Ascending aorta (tissue), 2 donors: ENCODE measurements at regions not wholly inside any gene's neighbourhood (a gene's known extent, or its start where the extent isn't known, plus 50 kb on each side); places are given as distances from the start of the nearest gene placed in this dataset.
A peak's percentile ranks its signal among the peaks of the same experiment; 100 is the strongest.

Experiments
- DNase-seq, 2 donors: peaks; one replicate each; pipeline ENCODE4 v3.0.0-alpha.2; 2019; ENCODE audit warnings: low spot score in 2 of 2
- H3K27ac ChIP-seq, 2 donors: fragments of 200-600 bp; sonication (generic); one replicate each; pipeline ENCODE4 v1.5.1; 2016 to 2017; ENCODE audit warnings: mild to moderate bottlenecking in 1 of 2
- H3K27me3 ChIP-seq: fragments of 200-600 bp; sonication (generic); one replicate; pipeline ENCODE4 v1.5.1; 2017
- H3K36me3 ChIP-seq, 2 donors: fragments of 200-600 bp; sonication (generic); one replicate each; pipeline ENCODE4 v1.5.1; 2016
- H3K4me1 ChIP-seq, 2 donors: fragments of 200-600 bp; sonication (generic); one replicate each; pipeline ENCODE4 v1.5.1; 2016 to 2017; ENCODE audit warnings: mild to moderate bottlenecking in 1 of 2
- H3K4me3 ChIP-seq, 2 donors: fragments of 200-600 bp; sonication (generic); one replicate each; pipeline ENCODE4 v1.5.1; 2016 to 2017; ENCODE audit warnings: mild to moderate bottlenecking in 1 of 2
- H3K9me3 ChIP-seq, 2 donors: fragments of 200-600 bp; sonication (generic); one replicate each; pipeline ENCODE4 v1.5.1; 2016
- CTCF ChIP-seq, 3 experiments: fragments of 200-600 bp in 2 of 3; fragments of 450-650 bp in 1 of 3; sonication (generic) in 2 of 3; IDR thresholded peaks; one replicate each; pipeline ENCODE4 v1.5.1; 2016 to 2019; ENCODE audit warnings: antibody characterized with exemption in 3 of 3, mild to moderate bottlenecking in 1 of 3, moderate library complexity in 1 of 3
- intact Hi-C: fragments of 100-400 bp; cut with DNase I; formaldehyde crosslinking; loops from one replicate; pipeline ENCODE4 v1.15.1; 2023

GRCh38 chr3:157785102-157785826, 282.0 kb upstream of the VEPH1 start:
- no peak overlapping the region for H3K4me3 ChIP-seq
- peak in 1 of 2 donors; percentile 62 for DNase-seq
- peaks cover 0 to 10% of the 10 kb centered on the region in 2 donors for H3K4me1 ChIP-seq
- H3K27ac ChIP-seq, result peak overlapping the region in 1 of 2 donors; percentile 5
- no peaks in the 10 kb centered on the region for H3K9me3 ChIP-seq
- no peak for TF ChIP-seq CTCF (IDR thresholded peaks at IDR 0.05)
- intact Hi-C loops, result loop anchor here (5.0 kb wide), 1 partner anchor 82 kb away; no protein-coding TSS in a partner anchor
- H3K27me3 ChIP-seq, result no peaks in the 10 kb centered on the region
- H3K36me3 ChIP-seq, result no peaks in the 10 kb centered on the region

- DNase-seq, result no peak
- TF ChIP-seq CTCF (IDR thresholded peaks at IDR 0.05), result no peak
- intact Hi-C loops, result no loop called here
- Histone ChIP-seq H3K4me1 (peaks cover 0 to 10% of the 10 kb centered on the region in 2 donors), H3K4me3 (no peak overlapping the region), H3K27ac (no peak overlapping the region), H3K27me3 (no peaks in the 10 kb centered on the region), H3K9me3 (no peaks in the 10 kb centered on the region), H3K36me3 (no peaks in the 10 kb centered on the region)
Observed at GRCh38 chr3:157782236-157782635, 279.0 kb upstream of the VEPH1 start.

GRCh38 chr3:157776861-157777260, 273.6 kb upstream of the VEPH1 start:
- no peaks in the 10 kb centered on the region for H3K9me3 ChIP-seq
- no peak overlapping the region for H3K4me3 ChIP-seq
- no peaks in the 10 kb centered on the region for H3K27me3 ChIP-seq
- no peak for DNase-seq
- H3K36me3 ChIP-seq, result no peaks in the 10 kb centered on the region
- no peak overlapping the region for H3K27ac ChIP-seq
- intact Hi-C loops, result no loop called here
- no peak for TF ChIP-seq CTCF (IDR thresholded peaks at IDR 0.05)
- H3K4me1 ChIP-seq, result no peaks in the 10 kb centered on the region

- Histone ChIP-seq H3K27me3 (no peaks in the 10 kb centered on the region), H3K4me3 (no peak overlapping the region), H3K4me1 (no peaks in the 10 kb centered on the region), H3K36me3 (no peaks in the 10 kb centered on the region), H3K27ac (no peak overlapping the region), H3K9me3 (no peaks in the 10 kb centered on the region)
- no peak for TF ChIP-seq CTCF (IDR thresholded peaks at IDR 0.05)
- DNase-seq, result no peak
- intact Hi-C loops, result no loop called here
Observed at GRCh38 chr3:157775446-157775845, 272.2 kb upstream of the VEPH1 start.

- intact Hi-C loops, result no loop called here
- H3K4me3 ChIP-seq, result no peak overlapping the region
- no peaks in the 10 kb centered on the region for H3K27me3 ChIP-seq
- no peaks in the 10 kb centered on the region for H3K4me1 ChIP-seq
- no peak overlapping the region for H3K27ac ChIP-seq
- H3K9me3 ChIP-seq, result no peaks in the 10 kb centered on the region
- no peak for DNase-seq
- H3K36me3 ChIP-seq, result no peaks in the 10 kb centered on the region
- TF ChIP-seq CTCF (IDR thresholded peaks at IDR 0.05), result no peak
Observed at GRCh38 chr3:157769378-157769777, 266.2 kb upstream of the VEPH1 start.
